Hematopoietic multipotent progenitor cell treated with erythropoietin and hydrocortisone succinate and interleukin-3 and kit ligand, for 17 days (in vitro differentiated cells): ENCODE measurements at regions not wholly inside any gene's neighbourhood (a gene's known extent, or its start where the extent isn't known, plus 50 kb on each side); places are given as distances from the start of the nearest gene placed in this dataset.

Experiments
- DNase-seq: peaks from one replicate; pipeline ENCODE4 v3.0.0-alpha.2; 2015; ENCODE audit warnings: low spot score

GRCh38 chr2:41066168-41066567 is 614.3 kb upstream of the SLC8A1 start:
- no peak for DNase-seq

DNA sequence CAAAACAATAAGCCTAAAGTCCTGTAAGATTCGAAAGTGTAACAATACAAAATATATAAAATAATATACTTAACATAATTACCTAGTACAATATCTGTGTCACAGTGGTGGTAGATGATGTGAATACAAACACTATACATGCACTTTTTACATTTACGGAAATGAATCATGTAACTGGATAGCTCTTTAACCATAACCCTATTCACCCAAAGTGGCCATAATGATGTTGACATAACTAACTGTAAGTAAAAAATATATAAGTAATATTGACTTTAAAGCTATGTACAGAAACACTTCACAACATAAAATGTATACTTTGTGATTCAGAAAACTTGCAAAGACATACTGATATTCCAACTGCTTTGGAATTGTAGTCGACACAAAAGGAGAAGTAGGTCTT is 616.9 kb upstream of the SLC8A1 start:
- DNase-seq: no peak

DNA sequence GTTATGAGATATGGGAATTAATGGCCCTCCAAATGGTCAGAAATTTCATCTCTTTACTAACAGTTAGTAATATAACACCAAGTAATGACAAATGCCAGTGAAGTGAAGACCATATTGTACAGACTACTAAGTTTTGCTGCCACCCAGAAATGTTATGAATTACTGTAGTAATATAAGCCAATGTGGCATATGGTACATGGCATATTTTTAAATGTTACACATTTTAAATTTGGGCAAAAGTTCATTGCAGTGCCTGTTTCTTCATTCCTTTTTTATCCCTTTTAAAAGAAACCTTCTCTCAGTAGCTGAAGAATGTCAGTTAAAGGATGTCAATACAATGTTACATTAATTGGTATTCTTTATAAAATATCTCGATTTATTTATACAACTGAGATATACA is 626.5 kb upstream of the SLC8A1 start:
- no peak for DNase-seq

- no peak for DNase-seq
These were observed 627.1 kb upstream of the SLC8A1 start for GRCh38 chr2:41079011-41079410.

DNA sequence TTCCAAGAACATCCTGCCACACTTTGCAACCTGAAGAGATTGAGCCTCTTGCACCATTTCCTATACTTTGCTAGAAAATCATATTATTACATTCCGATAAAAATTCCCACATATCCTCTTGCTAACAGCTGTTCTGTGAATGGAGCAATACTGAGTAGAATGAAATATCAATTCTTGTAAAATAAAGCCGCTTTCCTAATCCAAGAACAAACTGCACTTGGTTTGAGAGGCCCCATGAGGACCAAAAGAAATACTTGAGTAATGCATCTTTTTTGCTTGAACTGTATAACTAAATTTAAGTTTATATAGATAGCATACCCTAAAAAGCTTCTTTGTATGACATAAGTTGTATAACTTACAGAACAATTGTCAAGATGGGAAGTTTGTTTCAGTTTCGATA is 632.4 kb upstream of the SLC8A1 start:
- DNase-seq: no peak

DNA sequence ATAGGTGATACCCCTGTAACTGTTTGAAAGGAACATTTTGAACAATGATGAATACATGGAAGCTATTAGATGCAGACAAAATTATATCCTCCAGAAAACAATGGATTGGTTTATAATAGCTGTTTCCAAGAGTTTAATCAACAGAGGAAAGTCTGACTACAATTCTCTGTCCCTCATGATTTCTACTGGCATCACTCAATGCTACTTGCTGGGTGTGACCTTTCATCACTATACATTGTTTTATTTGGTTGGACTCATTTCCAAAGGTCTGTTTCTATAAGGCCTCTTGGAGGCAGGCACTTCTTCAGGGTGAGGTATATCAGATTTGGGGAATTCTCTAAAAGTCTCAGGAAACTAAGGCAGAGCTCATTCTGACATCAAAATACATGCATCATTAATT is 636.1 kb upstream of the SLC8A1 start:
- no peak for DNase-seq

GRCh38 chr2:41101281-41101680 is 649.4 kb upstream of the SLC8A1 start:
- no peak for DNase-seq

DNA sequence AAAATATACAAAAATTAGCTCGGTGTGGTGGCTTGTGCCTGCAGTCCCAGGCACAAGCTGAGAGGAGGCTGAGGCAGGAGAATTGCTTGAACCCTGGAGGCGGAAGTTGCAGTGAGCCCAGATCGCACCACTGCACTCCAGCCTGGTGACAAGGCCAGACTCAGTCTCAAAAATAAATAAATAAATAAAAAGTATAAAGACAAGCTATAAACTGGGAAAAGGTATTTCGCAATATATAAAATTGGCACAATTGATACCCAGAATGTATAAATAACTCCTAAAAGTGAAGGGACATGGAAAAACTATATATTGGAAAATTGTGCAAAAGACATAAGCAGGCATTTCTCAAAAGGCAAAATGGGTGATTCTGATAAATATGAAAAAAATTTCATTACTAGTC is 657.9 kb upstream of the SLC8A1 start:
- DNase-seq: no peak

GRCh38 chr2:41111836-41112627 is 660.1 kb upstream of the SLC8A1 start:
- DNase-seq: no peak

DNA sequence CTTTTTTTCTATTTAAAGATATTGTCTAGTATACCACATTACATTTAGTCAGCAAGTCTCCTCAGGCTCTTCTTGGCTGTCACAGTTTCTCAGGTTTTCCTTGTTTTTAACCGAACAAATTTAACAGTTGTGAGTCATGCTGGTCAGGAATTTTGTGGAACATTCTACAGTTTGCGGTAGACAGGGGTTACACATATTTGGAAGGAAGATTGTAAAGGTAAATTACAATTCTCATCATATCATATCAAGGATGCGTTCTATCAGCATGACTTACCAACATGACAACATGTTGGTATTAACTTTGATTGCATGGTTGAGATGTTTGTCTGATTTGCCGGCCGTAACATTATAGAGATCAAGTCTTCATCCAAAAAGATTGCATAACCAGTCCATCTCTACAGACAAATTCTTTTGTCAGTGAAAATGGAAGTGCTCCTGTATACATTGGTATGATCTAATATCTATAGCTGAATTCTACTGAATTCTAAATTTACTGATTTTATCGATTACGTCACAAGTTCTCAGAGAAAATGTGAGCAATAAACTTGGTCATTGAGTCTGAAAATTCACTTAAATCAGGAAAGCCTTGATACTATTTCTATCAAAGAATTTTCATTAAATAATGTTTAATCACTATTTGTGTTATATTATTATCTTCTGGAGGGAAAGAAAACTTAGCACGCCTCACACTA is 664.4 kb upstream of the SLC8A1 start:
- DNase-seq: no peak

DNA sequence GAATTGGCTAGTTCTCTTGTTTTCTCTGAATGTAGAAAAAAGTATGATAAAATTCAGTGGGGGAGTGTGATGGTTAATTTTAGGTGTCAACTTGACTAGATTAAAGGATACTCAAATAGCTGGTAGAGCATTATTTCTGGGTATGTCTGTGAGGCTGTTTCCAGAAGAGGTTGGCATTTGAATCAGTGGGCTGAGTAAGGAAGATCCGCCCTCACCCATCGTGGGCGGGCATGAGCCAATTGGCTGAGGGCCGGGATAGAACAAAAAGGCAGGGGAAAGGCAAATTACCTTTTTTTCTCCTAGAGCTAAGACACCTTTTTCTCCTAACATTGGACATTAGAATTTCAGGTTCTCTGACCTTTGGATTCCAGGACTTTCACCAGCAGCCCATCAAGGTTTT is 667.6 kb upstream of the SLC8A1 start:
- no peak for DNase-seq

DNA sequence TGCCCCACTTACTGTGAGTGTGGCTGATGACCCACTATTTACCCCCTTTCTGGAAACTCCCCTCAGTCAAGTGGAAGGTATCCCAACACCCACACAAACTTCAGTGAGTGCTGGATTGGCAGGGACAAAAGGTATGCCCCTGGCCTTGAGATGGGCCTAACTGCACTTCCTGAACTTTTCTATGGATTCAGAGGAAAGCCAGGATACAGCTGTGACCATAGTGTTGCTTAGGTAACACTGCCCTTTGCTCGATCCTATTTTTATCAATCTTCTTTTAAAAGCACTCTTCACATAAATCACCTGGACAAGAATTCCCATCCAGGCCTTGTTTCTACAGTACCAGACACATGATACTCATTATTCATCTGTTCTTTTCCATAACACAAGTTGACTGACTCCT is 671.5 kb upstream of the SLC8A1 start:
- DNase-seq: no peak

GRCh38 chr2:41127351-41127750 is 675.5 kb upstream of the SLC8A1 start:
- DNase-seq: no peak

GRCh38 chr2:41129988-41130387 is 678.1 kb upstream of the SLC8A1 start:
- no peak for DNase-seq

DNA sequence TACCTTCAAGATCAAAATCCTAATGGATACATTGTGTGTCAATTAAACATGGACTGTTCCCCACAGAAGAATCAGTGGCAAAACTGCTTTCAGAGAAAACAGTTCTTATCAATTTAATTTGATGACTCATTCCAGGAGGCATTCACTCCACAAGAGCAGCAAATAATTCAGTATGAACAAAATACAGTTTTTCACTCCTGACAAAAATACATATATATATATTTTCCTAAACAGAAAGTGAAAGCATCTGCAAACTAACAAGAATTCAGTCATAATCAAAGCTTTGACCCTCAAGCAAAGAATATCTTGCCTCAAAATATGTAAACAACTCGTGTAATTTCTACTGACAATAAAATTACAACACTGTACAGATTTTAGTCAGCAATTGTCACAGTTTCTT is 685.1 kb upstream of the SLC8A1 start:
- no peak for DNase-seq

- no peak for DNase-seq
These were observed 689.4 kb upstream of the SLC8A1 start for GRCh38 chr2:41141146-41141791.

DNA sequence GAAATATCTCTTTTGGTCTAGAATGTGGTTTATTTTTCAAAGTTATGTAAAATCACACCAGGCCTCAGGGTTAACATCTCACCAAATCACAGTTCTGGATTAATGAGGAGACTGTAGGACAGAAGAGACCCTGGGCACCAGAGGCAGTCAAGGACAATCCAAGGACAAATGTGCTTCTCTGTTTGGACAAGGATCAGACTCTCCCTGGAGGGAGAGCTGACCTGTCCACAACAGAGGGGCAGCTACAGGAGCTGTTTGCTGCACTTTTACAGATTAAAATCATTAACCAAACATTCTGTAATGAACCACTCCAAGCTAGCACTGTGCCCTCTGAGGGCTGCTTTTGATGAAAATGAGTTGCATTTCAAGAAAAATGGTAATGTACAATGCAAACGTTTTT is 690.6 kb upstream of the SLC8A1 start:
- DNase-seq: no peak

DNA sequence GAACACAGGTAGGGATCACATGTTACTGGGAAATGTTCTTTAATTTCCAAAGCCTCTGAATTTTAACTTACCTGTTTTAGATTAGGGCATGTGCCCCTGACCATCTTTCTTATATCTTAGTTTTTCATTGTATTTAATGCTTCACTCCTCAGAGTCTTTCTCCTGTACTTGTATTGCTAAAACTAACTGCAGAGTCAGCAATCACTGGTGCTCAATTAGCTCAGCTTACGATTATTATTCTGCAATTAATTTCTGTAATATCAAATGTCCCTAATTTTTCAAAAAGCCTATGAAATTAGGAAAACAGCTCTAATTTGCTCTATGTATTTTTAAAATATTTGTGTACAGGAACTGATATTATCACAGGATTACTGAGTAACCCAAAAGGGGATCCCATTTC is 693.2 kb upstream of the SLC8A1 start:
- DNase-seq: no peak

- DNase-seq: no peak
These were observed 697.2 kb upstream of the SLC8A1 start for GRCh38 chr2:41149054-41149453.

DNA sequence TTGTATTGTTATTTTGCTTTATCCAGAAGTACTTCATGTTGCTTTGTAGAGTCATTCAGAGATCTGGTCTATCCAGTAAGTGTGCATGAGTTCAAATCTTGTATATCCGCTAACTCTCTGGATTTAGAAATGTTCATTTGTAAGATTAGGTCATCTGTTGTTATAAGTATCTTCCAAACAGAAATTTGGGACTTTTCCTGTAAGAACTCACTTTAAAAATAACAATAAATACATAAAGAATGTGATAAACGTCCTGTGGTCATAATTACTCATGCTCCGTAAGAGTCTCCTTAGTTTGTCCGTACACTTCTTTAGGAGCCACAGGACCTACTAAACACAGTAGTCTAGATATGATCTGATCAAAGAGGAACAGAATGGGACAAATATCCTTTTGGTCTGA is 699.9 kb upstream of the SLC8A1 start:
- DNase-seq: no peak

GRCh38 chr2:41152318-41152717 is 700.4 kb upstream of the SLC8A1 start:
- DNase-seq: no peak

DNA sequence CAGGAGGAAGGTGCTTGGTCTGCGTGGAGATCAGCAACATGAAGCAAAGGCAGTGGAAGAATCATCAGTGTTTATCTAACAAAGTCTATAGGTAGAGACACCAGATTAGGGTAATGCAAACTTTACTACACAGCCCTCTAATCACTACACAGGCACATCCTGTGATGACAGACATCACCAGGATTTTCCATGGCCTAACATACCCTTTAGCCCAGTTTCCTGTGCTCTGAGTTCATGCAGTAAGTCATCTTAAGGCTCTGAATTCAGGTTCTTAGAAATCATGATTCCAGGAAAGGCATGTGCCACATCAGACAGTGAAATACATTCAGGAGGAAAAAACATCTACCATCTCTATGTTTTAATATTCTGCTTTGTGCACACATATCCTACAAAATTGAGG is 708.5 kb upstream of the SLC8A1 start:
- no peak for DNase-seq

DNA sequence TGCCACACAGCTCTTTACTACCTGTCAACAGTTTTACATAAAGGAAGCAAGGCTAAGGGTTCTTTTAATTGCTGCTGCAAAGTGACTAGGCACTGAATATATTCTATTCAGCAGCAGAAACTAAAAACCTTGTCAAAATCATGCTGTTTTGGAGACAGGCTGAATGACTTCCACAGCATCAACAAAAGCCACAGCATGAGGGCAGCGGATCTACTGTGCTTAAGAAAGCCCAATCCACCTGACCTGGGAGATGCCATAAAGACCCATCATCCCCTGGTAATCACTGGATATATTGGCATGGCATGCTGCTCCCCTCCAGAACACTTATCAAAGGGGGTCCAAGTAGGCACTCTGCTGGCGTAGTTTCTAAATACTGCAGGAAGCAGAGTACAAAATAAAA is 715.1 kb upstream of the SLC8A1 start:
- no peak for DNase-seq
